HG03432 (cell line): ENCODE measurements at regions not wholly inside any gene's neighbourhood (a gene's known extent, or its start where the extent isn't known, plus 50 kb on each side); places are given as distances from the start of the nearest gene placed in this dataset.
"Not testable (repeated sequence)": the region's sequence is repeated elsewhere in the genome, so short reads cannot be mapped to it uniquely, and the experiment has no call there.

Source experiments
- ATAC-seq: cut with Tn5 transposase; IDR thresholded peaks from one replicate; pipeline ENCODE4 v1.9.1; 2021; ENCODE audit warnings: mild to moderate bottlenecking, moderate library complexity; ENCODE audit not compliant: unreplicated experiment

DNA sequence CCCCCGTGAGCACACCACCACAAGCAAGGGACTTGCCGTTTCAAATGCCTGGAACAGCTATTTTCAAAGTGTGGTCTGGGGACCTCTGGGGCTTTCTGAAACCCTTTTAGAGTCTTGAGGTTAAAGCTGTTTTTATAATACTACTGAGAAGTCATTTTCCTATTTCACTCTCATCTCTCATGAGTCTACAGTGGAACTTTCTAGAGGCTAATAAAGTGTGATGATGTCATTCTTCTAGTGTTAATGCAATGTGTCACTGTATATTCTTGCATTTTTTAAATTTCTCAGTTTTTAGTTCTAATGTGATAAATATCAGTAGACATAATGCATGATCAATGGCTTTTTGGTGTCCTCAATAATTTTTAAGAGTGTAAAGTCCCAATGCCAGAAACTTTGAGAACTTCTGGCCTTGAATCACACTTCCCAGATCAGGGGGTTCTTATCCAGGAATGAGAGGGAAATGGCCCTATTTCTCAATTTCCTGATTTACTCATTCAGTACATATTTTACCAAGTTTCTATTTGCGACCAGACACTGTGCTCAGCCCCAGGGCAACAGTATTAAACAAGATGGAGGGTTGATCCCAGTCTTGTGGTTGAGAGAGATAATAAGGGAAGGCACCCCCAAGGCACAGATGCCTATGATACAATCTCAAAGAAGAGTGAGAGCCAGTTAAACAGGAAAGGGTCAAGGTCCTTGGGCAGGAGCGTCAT is 444.0 kb downstream of the HS3ST3B1 start:
- no peak for ATAC-seq

DNA sequence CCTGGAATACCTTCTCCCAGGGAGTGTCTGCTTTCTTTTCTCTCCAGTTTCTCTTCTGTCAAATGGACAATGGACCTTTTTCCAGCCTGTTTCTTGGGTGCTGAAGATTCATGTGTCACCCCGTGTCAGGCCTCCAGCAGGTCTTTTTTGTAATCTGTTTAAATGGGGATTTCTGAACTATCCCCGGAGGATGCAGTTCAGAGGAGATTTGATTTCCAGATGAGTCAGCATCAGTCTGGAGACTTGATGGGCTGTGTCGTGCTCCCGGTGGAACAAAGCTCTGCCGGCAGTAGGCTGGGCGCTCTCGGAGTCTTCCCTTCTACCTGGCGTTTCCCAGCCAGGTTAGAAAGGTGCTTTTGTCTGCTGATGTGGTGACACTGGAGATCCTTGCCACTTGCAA is 440.6 kb downstream of the HS3ST3B1 start:
- no peak for ATAC-seq

DNA sequence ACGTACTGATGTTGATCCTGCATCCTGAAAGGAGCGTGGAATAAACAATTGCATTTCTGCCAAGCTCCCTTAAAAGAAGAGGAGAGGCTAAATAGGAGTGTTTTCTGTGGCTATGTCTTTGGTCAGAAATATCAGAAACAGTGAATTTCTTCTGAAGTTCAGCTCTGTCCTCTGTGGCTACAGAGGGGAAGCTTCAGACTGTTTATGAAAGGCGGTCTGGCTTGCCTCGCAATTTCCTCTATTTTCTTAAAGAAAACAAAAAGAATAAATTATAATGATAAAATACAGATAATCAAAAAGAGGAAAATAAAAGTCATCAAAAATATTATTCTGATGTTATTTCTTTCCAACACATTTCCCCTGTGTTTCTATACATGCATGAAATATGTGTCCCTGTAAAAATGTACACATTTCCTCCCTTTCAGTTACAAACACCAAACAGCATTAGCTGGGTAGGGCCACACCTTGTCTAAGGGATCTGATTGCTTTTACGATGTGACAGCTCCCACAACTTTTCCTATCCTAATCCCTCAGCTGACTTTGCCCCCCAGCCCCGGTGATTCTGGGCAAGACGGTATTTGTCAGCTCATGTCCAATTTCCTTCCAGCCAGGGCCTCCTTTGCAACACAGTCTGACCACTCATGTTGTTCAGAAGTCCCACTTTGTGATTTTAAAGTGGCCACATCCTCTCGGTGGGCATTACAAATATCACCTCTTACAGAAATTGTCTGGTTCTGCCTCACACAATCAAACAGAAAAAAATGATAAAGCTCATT is 439.0 kb downstream of the HS3ST3B1 start:
- no peak for ATAC-seq

DNA sequence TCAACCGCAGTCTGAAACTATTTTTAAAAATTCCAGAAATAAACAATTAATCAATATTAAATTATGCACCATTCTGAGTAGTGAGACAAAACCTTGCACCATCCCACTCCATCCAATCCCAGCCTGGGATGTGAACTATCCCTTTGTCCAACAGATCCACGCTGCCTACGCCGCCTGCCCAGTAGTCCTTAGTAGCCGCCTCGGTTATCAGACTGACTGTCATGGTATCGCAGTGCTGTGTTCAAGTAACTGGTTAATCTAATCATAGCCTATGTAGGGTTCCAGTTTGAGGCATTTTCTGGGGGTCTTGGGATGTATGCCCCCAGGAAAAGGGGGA is 437.7 kb downstream of the HS3ST3B1 start:
- ATAC-seq: no peak

DNA sequence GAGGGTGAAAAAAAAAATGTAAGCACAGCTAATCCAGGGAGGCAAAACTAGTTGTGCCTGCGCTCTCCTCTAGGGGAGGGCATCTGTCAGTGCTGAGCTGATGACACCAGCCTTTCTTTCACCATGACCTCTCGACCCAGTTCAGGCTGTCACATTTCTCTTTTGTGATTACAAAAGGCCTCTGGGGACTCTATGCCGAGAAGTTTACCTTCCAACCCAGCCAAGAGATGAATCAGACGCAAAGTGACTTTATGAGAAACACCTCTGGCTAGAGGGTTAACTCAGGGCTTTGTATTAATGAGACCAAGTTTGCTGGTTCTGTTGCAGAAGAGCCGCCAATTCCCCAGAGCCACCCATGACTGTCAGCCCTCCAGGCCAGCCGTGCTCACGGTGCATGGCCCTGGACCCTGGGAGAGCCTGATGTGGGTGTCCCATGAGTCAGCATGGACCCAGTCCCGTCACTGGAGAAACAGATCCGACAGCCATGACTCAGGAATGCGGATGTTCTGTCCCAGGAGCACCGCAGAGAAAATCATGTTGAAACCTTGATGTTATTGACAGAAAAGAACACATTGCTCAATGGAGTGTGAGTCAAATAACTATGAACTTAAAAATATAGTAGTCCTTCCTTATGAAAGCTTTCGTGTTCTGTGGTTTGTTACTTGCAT is 437.2 kb downstream of the HS3ST3B1 start:
- ATAC-seq: no peak

DNA sequence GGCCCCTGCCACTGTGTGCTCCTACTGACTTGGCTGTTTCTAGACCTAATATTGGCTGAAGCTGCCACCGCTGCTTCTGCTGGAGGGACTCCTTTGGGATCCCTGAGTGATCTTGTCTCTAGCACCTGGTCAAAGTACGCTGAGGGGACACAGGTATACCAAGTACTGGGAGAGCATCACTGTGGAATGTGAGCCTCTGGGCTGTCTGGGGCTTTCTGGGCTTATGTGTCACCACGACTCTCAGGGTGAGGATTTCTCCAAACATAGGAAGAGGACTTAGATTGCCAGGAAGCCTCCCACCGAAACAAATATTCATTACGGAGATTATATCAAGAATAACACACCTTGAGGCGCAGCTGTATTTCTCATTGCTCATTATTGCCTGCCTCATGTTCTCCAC is 435.8 kb downstream of the HS3ST3B1 start:
- ATAC-seq: no peak

DNA sequence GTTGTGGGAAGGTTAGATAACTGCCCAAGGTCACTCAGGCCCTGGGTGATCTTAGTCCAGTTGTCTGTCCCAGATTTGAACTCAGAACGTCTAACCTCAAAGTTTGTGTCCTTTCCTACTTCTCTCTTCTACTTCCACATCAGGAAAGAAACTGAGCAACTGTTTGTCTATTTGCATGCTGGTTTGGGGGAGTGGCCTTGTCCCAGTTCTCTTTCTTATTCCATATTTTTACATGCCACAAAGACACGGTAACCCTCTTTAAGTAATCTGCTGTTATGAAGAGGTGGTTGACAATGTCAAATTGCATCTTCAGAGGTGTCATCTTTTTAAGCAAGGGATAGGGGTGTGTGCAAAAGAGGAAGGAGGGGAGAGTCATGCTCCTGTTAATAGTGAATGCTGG is 432.5 kb downstream of the HS3ST3B1 start:
- no peak for ATAC-seq

DNA sequence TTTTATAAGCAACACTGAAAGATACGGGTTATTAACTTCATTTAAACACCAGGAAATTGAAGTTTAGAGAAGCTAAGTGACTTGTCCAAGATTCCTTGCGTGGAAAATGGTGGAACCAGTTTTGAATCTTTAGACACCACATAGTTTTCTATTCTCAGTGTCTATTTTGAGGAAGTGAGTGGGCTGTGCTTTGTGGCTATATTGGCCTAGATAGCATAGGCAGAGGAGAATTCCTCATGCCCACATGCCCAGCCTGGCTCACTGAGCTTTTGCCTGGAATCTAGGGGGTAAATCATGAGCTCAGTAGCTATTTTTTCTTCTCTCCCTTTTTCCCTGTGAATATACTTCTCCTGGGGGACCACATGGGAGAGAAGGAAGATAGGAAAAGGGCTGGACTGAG is 431.3 kb downstream of the HS3ST3B1 start:
- ATAC-seq: no peak

DNA sequence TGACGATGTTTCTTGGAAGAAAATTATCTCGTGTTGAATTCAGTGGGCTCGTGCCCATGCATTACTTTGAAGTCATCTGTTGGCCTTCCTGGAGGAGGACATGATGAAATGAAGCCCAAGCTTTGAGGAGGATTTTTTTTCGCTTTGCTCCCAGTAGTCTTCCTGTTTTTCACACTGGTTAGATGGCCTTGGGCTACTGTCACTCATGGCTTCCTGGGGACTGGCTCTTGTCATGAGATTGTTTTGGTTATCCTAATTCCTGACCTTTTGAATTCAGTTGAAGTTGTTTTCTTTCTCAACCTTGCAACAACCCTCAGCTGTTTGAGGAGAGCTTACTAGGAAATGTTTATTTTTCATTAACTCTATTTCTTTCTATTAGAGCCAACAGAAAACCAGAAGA is 430.7 kb downstream of the HS3ST3B1 start:
- ATAC-seq: no peak

DNA sequence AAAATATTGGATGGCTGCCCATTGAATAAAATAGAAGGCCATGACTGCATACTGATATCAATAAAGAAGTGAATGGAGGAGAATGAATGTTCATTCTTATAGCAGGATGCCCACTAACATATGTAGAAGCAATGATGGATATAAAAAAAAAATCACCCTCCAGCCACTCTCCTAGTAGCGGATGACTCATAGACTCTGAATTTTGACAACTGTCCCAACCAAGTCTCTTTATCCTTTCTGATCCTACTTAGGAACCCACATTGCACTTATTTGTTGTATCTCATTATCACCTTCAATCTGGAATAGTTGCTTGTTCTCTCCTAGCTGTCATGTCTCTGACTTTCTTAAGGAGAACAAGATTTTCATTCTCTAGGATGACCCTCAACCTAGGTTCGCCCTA is 429.9 kb downstream of the HS3ST3B1 start:
- ATAC-seq: no peak

DNA sequence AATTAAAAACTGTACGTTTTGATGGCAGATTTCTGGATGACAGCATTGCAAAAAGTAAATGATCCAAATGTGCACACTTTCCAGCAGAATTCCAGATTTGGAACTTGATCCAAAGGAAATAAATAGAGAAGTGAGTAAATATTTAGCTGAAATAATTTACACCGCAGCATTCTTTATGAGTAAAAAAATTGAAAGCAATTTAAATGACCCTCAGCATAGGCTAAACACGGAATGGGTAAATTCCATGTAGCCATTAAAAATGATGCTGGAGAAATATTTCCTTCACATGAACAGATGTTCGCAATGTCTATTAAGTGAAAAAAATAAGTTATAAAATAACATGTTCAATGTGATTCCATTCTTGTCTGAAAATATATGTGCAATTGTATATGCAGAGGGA is 424.8 kb downstream of the HS3ST3B1 start:
- no peak for ATAC-seq

DNA sequence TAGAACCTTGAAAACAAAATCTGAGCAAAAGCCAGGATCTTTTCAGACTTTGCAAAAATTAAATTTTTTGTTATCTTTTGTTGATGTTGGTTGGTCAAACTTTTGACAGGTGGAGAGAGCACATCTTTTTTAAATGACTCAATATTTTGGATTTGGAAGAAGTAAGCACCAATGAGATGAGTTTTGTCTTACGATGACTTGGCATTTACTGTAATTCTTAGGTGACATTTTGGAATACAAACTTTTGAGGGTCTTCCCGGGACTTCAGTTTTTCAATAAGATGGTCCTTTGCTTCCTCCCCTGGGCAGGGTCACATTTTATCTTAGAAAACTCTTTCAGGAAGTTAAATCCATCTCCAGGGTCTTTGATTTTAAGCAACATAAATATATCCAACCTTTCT is 423.9 kb downstream of the HS3ST3B1 start:
- no peak for ATAC-seq

DNA sequence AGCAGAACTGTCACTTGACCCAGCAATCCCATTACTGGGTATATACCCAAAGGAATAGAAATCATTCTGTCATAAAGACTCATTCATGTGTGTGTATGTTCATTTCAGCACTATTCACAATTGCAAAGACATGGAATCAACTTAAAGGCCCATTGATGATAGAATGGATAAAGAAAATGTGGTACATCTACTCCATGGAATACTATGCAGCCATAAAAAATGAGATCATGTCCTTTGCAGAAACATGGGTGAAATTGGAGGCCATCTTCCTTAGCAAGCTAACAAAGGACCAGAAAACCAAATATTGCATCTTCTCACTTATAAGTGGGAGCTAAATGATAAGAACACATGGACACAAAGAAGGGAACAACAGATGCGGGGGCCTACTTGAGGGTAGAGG is 422.5 kb downstream of the HS3ST3B1 start:
- ATAC-seq: not testable (repeated sequence)

DNA sequence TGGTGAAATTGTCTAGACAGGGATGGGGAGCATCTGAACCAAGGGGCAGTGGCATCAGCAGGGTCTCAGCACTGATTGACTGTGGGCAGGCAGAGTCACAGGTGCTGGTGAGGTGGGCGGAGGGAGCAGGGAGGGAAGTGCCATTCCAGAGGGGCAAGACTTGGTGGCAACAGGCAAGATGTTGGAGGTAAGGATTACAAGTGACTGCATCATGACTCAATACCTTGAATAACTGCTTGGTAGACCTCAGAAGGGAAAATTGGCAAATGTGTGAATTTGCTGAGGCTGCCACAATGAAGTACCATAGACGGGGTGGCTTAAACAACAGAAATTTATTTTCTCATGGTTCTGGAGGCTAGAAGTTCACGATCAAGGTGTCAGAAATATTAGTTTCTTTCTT is 419.1 kb downstream of the HS3ST3B1 start:
- ATAC-seq: no peak

DNA sequence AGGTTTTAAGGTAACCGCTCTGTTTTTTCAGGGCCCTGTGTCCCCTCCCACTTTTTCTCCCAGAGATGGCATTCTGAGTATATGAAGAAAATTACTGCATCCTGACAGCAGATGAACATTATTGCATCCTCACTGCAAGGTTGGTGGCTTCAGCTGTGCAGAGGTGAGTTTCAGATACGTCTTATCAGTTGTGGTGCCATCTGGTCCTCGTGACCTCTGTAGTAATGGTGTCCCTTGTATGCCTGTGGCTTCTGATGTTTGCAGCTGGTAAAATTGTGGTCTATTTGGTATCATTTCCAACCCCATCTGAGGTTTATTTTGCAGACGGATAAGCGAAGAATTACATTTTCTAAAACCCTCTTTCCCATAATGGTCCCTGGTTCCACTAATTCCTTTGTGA is 417.0 kb downstream of the HS3ST3B1 start:
- no peak for ATAC-seq

DNA sequence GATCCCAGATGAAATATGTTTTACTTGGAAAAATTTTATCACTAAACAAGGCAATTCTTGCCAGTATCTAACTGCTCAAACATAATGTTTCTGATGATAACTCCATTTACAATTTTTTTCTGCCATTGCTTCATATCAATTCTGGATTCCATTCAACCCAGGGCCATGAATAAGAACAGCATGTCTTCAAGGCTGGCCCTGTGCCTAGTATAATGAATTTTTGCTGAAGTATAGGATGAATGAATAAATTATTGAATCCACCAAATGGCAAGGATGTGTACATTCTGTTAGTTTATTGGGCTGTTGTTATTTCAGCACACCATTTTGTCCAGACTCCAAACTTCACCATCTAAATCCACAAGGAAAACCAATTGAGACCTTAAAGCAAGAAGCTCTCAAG is 414.7 kb downstream of the HS3ST3B1 start:
- no peak for ATAC-seq

DNA sequence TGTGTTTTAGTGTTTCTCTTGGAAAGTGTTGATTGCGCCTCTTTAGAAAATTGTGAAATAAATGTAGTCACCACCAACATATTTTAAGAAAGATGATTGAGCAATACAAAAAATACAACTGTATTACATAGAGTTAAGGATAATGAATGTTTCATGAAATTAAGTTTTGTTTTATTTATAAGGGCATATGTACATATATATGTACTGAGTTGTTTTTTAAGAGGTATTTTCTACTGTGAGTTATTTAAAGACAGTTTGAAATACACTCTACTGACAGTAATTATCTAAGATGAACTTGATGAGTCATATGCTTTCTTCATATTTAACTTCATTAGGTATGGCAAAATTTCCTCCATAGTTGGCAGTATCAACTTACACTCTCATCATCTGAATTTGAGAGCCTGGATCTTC is 411.7 kb downstream of the HS3ST3B1 start:
- no peak for ATAC-seq

DNA sequence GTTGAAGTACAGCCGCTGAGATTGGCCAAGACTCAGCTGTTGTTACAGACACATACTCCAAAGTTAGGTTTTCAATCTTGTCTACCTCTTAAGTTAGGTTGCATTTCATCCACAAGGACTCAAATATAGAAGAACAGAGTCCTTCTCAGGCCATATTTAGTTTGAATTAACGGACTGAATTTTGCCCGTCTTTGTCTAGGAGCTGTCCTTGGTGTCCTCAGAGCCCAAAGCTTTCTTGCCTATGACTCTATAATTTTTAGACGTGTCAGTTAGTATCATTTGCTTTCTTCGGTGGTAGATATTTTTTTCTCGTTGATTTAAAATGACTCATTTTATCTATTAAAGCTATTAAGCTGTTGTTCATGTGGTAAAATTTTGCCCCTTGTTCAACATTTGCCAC is 403.2 kb downstream of the HS3ST3B1 start:
- ATAC-seq: no peak

DNA sequence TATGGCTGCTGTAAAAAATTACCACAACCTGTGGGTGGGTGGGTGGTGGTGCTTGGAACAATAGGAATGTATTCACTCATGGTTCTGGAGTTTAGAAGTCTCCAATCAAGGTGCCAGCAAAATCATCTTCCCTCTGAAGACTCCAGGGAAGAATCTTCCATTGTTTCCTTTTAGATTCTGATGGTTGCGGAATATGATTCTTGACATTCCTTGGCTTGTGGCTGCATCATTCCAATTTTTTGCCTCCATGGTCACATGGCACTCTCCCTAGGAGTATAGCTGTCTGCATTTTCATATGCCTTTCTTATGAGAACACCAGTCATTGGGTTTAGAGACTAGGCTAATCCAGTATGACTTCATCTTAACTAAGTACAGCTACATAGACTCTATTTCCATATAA is 401.0 kb downstream of the HS3ST3B1 start:
- no peak for ATAC-seq

DNA sequence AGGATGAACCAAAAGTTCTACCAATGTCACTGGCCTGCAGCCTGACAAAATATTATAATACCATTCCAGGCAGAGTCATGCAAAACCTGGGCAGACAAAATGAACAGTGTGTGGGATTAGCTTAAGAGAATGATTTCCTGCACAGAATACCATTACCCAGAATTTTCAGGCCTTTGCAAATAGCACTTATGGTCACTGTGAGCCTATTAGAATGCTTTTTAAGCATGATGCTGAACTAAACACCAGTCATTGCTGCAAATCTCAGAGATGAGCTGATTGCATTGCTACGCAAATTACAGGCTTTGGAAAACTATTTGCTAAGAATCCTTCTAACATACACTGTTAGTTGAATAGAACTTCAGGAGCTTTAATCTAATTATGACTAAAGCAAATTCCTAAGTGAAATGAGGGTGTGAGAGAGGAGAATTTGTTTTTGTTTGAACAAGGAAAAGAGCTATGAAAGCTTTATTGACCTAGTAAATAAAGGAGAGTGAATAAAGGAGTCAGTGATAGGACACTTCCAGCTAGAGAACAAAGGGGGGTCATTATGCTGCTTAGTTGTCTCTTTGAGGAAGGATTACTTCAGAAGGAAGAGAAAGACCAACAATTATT is 398.8 kb downstream of the HS3ST3B1 start:
- ATAC-seq: no peak

DNA sequence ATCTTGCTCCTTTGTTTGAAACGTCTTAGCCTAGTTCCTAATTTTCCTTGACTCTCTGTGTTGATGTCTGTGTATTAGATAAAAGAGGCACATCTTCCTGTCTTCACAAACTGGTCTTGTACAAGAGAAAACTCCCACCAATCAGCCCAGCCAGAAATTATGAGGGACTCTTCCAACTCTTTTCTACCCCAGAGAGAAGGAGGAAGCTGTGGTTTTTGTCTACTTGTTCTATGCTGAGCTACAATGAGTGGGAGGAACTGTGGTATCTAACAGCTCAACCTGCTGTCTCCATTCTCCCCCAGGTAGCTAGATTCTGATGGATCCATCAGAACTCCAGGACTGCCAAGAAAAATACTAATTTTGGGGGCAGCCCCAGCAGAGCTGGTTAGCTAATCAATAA is 392.5 kb downstream of the HS3ST3B1 start:
- ATAC-seq: no peak

DNA sequence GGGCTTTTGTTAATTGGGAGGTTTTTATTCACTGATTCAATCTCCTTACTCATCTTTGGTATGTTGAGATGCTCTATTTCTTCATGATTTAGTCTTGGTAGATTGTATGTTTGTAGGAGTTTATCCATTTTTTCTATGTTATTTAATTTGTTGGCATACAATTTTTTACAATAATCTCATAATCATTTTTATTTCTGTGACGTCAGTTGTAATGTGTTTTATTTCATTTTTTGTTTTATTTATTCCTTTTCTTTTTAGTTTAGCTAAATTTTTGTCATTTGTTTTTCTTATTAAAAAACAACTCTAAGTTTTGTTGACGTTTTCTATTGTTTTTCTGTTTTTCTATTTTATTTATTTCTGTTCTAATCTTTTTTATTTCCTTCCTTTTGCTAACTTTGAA is 389.8 kb downstream of the HS3ST3B1 start:
- no peak for ATAC-seq
